Astrocyte of the cerebellum (primary cell): ENCODE measurements at regions not wholly inside any gene's neighbourhood (a gene's known extent, or its start where the extent isn't known, plus 50 kb on each side); places are given as distances from the start of the nearest gene placed in this dataset.

Source experiments
- DNase-seq: peaks from one replicate; pipeline ENCODE4 v3.0.0-alpha.2; 2011; ENCODE audit warnings: low read depth
- H3K4me3 ChIP-seq: 2 replicates; pipeline ENCODE4 v1.5.1; 2011; ENCODE audit warnings: mild to moderate bottlenecking, low read depth, low read length, moderate library complexity
- in situ Hi-C: cut with HindIII; loops from 2 replicates; pipeline ENCODE4 v1.10.0; 2017; ENCODE audit warnings: low sequenced_read_pairs
- TF ChIP-seq, protein P1 (sequence below): IDR thresholded peaks from 2 replicates; pipeline ENCODE4 v1.5.1; 2012; ENCODE audit warnings: low read length, low read depth, moderate library complexity, mild to moderate bottlenecking; ENCODE audit errors: missing control alignments

DNA sequence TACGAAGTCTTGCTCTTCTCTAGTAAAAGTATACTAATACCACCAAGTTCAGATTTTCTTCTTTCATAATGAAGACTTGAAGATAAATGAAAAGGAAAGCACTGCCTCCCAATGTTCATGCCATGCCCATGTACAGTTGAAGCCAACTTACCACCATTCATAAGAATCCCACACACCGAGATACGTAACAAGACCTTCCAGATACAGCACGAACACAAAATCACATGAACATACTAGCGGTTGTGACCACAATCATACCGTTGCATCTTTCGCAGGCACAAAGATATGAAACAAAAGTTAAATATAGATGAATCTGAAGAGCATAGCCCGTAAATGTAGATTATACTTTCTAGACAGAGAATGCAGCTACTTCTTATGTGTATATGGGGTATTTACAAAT, 412.5 kb downstream of the CBLN4 start:
- in situ Hi-C loops, result no loop called here
- H3K4me3 ChIP-seq, result no peak overlapping the region
- TF ChIP-seq, protein P1, sequence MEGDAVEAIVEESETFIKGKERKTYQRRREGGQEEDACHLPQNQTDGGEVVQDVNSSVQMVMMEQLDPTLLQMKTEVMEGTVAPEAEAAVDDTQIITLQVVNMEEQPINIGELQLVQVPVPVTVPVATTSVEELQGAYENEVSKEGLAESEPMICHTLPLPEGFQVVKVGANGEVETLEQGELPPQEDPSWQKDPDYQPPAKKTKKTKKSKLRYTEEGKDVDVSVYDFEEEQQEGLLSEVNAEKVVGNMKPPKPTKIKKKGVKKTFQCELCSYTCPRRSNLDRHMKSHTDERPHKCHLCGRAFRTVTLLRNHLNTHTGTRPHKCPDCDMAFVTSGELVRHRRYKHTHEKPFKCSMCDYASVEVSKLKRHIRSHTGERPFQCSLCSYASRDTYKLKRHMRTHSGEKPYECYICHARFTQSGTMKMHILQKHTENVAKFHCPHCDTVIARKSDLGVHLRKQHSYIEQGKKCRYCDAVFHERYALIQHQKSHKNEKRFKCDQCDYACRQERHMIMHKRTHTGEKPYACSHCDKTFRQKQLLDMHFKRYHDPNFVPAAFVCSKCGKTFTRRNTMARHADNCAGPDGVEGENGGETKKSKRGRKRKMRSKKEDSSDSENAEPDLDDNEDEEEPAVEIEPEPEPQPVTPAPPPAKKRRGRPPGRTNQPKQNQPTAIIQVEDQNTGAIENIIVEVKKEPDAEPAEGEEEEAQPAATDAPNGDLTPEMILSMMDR, result no peak
- DNase-seq, result no peak

- no peak for DNase-seq
- TF ChIP-seq, protein P1, result no peak
- no peak overlapping the region for H3K4me3 ChIP-seq
- in situ Hi-C loops, result no loop called here
Observed at GRCh38 chr20:55586610-55587009, 418.7 kb downstream of the CBLN4 start.

DNA sequence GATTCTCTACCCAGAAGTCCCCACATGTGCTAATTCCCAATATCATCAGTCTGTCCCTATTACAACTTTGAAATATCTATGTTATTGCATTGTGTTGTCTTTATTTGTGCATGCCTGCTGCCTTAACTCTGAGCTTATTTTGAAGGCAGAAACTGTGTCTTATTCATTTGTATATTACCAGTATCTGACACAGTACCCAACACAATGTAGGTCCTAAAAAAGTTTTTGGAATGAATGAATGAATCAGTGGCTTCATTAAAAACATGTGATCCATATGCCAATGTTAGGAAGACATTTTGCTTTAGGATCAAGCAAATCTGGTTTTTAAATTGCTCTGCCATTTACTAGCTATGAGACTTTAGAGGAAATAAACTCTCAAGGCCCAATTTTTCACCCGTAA, 420.4 kb downstream of the CBLN4 start:
- DNase-seq, result no peak
- in situ Hi-C loops, result no loop called here
- H3K4me3 ChIP-seq, result no peak overlapping the region
- TF ChIP-seq, protein P1, result no peak

DNA sequence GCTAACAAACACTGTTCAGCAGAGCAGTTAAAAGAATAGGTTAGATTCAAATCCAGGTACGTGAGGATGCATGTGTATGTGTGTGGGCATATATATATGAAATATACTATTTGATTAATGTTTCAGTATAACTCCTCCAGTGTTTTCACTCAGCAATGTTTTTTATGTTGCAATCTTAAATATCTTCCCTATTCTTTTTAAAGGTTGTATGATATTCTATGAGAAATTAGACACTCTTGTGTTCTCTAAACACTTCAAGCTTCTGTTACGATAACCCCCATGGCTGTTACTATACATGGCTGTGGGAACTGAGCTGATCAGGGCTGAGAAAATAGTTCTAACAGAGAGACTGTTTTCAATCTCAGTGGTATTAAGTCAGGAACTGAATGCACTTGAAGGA, 421.0 kb downstream of the CBLN4 start:
- no peak for DNase-seq
- no peak overlapping the region for H3K4me3 ChIP-seq

DNA sequence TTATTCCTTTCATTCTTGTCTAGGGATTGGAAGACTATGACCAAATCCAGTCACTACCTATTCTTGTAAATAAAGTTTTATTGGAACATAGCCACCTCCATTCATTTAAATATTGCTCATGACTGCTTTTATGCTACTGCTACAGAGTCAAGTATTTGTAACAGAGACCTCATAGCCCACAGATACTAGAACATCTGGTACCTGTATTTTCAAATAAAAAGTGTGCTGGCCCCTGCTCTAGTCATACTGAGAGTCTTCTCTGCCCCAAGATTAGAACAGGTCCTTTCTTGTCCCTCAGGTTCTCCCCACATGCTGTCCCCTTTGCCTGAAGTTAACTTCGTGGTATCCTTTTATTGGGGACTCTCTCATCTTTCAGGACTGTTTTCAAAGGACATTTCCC, 422.3 kb downstream of the CBLN4 start:
- TF ChIP-seq, protein P1, result no peak
- in situ Hi-C loops, result no loop called here
- DNase-seq, result no peak
- H3K4me3 ChIP-seq, result no peak overlapping the region

More for the DNA sequence above, 421.0 kb downstream of the CBLN4 start:
- TF ChIP-seq, protein P1, result no peak
- in situ Hi-C loops, result no loop called here

- DNase-seq, result no peak
- TF ChIP-seq, protein P1, result no peak
- in situ Hi-C loops, result no loop called here
- no peak overlapping the region for H3K4me3 ChIP-seq
Observed at GRCh38 chr20:55582498-55582897, 422.8 kb downstream of the CBLN4 start.

GRCh38 chr20:55581519-55581918, 423.8 kb downstream of the CBLN4 start:
- H3K4me3 ChIP-seq, result no peak overlapping the region
- in situ Hi-C loops, result no loop called here
- no peak for DNase-seq
- TF ChIP-seq, protein P1, result no peak
